CD14-positive monocyte (primary cell): ENCODE measurements at regions not wholly inside any gene's neighbourhood (a gene's known extent, or its start where the extent isn't known, plus 50 kb on each side); places are given as distances from the start of the nearest gene placed in this dataset.

ENCODE experiments used
- DNase-seq, 3 donors: peaks; one replicate each; pipeline ENCODE4 v3.0.0-alpha.2; 2011 to 2022
- H2AFZ ChIP-seq: 2 replicates; pipeline ENCODE4 v1.6.0; 2012; ENCODE audit warnings: mild to moderate bottlenecking, low read depth, low read length, inconsistent platforms; ENCODE audit not compliant: insufficient read depth, poor library complexity, severe bottlenecking
- H3K27ac ChIP-seq, 2 donors: 1 replicate in 1 of 2; 2 replicates in 1 of 2; pipeline ENCODE4 v1.5.1; 2012 to 2013; ENCODE audit warnings: low read length in 2 of 2, control low read depth in 1 of 2, inconsistent platforms in 1 of 2, low read depth in 1 of 2, mild to moderate bottlenecking in 1 of 2
- H3K27me3 ChIP-seq, 2 donors: one replicate each; pipeline versions ENCODE4 v1.6.0 to v1.6.1; 2011 to 2013; ENCODE audit warnings: low read length in 2 of 2; ENCODE audit not compliant: control insufficient read depth in 2 of 2, insufficient read depth in 2 of 2
- H3K36me3 ChIP-seq, 2 donors: replicated peaks in 1 of 2; 1 replicate in 1 of 2; 2 replicates in 1 of 2; pipeline versions ENCODE4 v1.5.1 to v1.6.1; 2012 to 2013; ENCODE audit warnings: low read length in 2 of 2, control low read depth in 1 of 2, inconsistent platforms in 1 of 2, mild to moderate bottlenecking in 1 of 2; ENCODE audit not compliant: insufficient read depth in 2 of 2, control insufficient read depth in 1 of 2
- H3K4me1 ChIP-seq, 2 donors: 1 replicate in 1 of 2; 2 replicates in 1 of 2; pipeline versions ENCODE4 v1.5.1 to v1.6.1; 2012 to 2013; ENCODE audit warnings: low read length in 2 of 2, control low read depth in 1 of 2, inconsistent platforms in 1 of 2, mild to moderate bottlenecking in 1 of 2, moderate library complexity in 1 of 2; ENCODE audit not compliant: insufficient read depth in 2 of 2, control insufficient read depth in 1 of 2
- H3K4me2 ChIP-seq: replicated peaks from 2 replicates; pipeline ENCODE3; 2012; ENCODE audit warnings: low read length, moderate library complexity, mild to moderate bottlenecking; ENCODE audit not compliant: poor library complexity, severe bottlenecking; ENCODE audit errors: extremely low read depth
- H3K4me3 ChIP-seq, 3 experiments: fragments of 200-600 bp in 1 of 3; sonication (generic) in 1 of 3; replicated peaks in 1 of 3; 1 replicate in 2 of 3; 2 replicates in 1 of 3; pipeline ENCODE4 v1.5.1; 2011 to 2013; ENCODE audit warnings: low read length in 3 of 3, mild to moderate bottlenecking in 3 of 3, control low read depth in 2 of 3, low read depth in 2 of 3, inconsistent platforms in 1 of 3, moderate library complexity in 1 of 3
- H3K79me2 ChIP-seq: 2 replicates; pipeline ENCODE4 v1.6.0; 2012; ENCODE audit warnings: mild to moderate bottlenecking, control low read depth, inconsistent platforms, low read length, moderate library complexity; ENCODE audit not compliant: insufficient read depth
- H3K9ac ChIP-seq: 2 replicates; pipeline ENCODE4 v1.6.0; 2017; ENCODE audit warnings: low read length, mild to moderate bottlenecking; ENCODE audit not compliant: insufficient read depth, poor library complexity, severe bottlenecking
- H3K9me3 ChIP-seq, 2 donors: replicated peaks in 1 of 2; 1 replicate in 1 of 2; 2 replicates in 1 of 2; pipeline versions ENCODE4 v1.5.1 to v1.6.1; 2012 to 2013; ENCODE audit warnings: low read length in 2 of 2, control low read depth in 1 of 2; ENCODE audit not compliant: control insufficient read depth in 1 of 2, insufficient read depth in 1 of 2
- H4K20me1 ChIP-seq: 2 replicates; pipeline ENCODE4 v1.6.0; 2012; ENCODE audit warnings: mild to moderate bottlenecking, low read length, control low read depth, moderate library complexity; ENCODE audit not compliant: insufficient read depth
- H3K27ac Mint-ChIP-seq, 7 donors: one replicate each; pipeline ENCODE4 v1.8.0; 2020; ENCODE audit warnings: mild to moderate bottlenecking in 7 of 7, mixed read lengths in 7 of 7, moderate library complexity in 6 of 7, inconsistent platforms in 2 of 7
- H3K27me3 Mint-ChIP-seq, 3 donors: one replicate each; pipeline ENCODE4 v1.8.0; 2021 to 2022; ENCODE audit warnings: low read depth in 3 of 3, mild to moderate bottlenecking in 3 of 3, mixed read lengths in 3 of 3, moderate library complexity in 3 of 3, inconsistent platforms in 1 of 3
- H3K36me3 Mint-ChIP-seq, 2 donors: one replicate each; pipeline ENCODE4 v1.8.0; 2020; ENCODE audit warnings: mixed read lengths in 2 of 2, inconsistent platforms in 1 of 2, mild to moderate bottlenecking in 1 of 2
- H3K4me1 Mint-ChIP-seq: one replicate; pipeline ENCODE4 v1.8.0; 2020; ENCODE audit warnings: mild to moderate bottlenecking, mixed read lengths
- H3K4me3 Mint-ChIP-seq, 2 donors: one replicate each; pipeline ENCODE4 v1.8.0; 2020; ENCODE audit warnings: mild to moderate bottlenecking in 2 of 2, mixed read lengths in 2 of 2, moderate library complexity in 1 of 2
- H3K9me3 Mint-ChIP-seq, 7 donors: one replicate each; pipeline ENCODE4 v1.8.0; 2020 to 2022; ENCODE audit warnings: mixed read lengths in 7 of 7, mild to moderate bottlenecking in 6 of 7, moderate library complexity in 6 of 7, inconsistent platforms in 2 of 7
- CTCF ChIP-seq: fragments of 200-600 bp; IDR thresholded peaks from one replicate; pipeline ENCODE4 v1.8.0; 2022; ENCODE audit warnings: antibody characterized with exemption, mild to moderate bottlenecking
- WGBS: methylation state at CpG from one replicate; pipeline ENCODE4 v1.1.5; 2013; ENCODE audit warnings: missing lambda C conversion rate; ENCODE audit not compliant: insufficient coverage; 5-methylcytosine and 5-hydroxymethylcytosine counted together
- intact Hi-C, 2 donors: fragments of 100-400 bp; cut with micrococcal nuclease; formaldehyde crosslinking; loops; one replicate each; pipeline versions ENCODE4 v1.15.0 to v1.15.1; 2023

GRCh38 chr22:48993655-48994054 is 834.0 kb downstream of the BRD1 start:
- Histone ChIP-seq H4K20me1 (no peaks in the 10 kb centered on the region), H3K27ac (no peak overlapping the region), H2AFZ (no peak overlapping the region), H3K9ac (no peak overlapping the region), H3K4me2 (no peak overlapping the region), H3K4me1 (no peaks in the 10 kb centered on the region), H3K36me3 (no peaks in the 10 kb centered on the region), H3K9me3 (no peaks in the 10 kb centered on the region), H3K79me2 (no peaks in the 10 kb centered on the region), H3K27me3 (no peaks in the 10 kb centered on the region), H3K4me3 (no peak overlapping the region)
- peaks cover 2 to 4% (median 3%) of the 10 kb centered on the region in 3 donors for H3K27me3 Mint-ChIP-seq
- H3K27ac Mint-ChIP-seq, result no peak overlapping the region
- TF ChIP-seq CTCF, result no peak
- no peaks in the 10 kb centered on the region for H3K4me1 Mint-ChIP-seq
- no peaks in the 10 kb centered on the region for H3K36me3 Mint-ChIP-seq
- no peak for DNase-seq
- 100% methylated on average over 1 of the region's 5 CpGs for WGBS
- H3K4me3 Mint-ChIP-seq, result no peak overlapping the region
- intact Hi-C loops, result no loop called here
- peaks cover 0 to 11% (median 5%) of the 10 kb centered on the region in 7 donors for H3K9me3 Mint-ChIP-seq

- DNase-seq, result no peak
- Histone ChIP-seq H3K4me2 (no peak overlapping the region), H4K20me1 (no peaks in the 10 kb centered on the region), H3K36me3 (no peaks in the 10 kb centered on the region), H3K4me3 (no peak overlapping the region), H3K27me3 (no peaks in the 10 kb centered on the region), H3K9me3 (no peaks in the 10 kb centered on the region), H3K4me1 (no peaks in the 10 kb centered on the region), H3K27ac (no peak overlapping the region), H2AFZ (no peak overlapping the region), H3K9ac (no peak overlapping the region), H3K79me2 (no peaks in the 10 kb centered on the region)
- H3K27ac Mint-ChIP-seq, result no peak overlapping the region
- H3K4me3 Mint-ChIP-seq, result no peak overlapping the region
- 96% methylated on average over 4 of the region's 14 CpGs for WGBS
- H3K27me3 Mint-ChIP-seq, result peaks cover 0 to 2% (median 1%) of the 10 kb centered on the region in 3 donors
- TF ChIP-seq CTCF, result no peak
- no peaks in the 10 kb centered on the region for H3K4me1 Mint-ChIP-seq
- intact Hi-C loops, result no loop called here
- peaks cover 0 to 3% (median 0%) of the 10 kb centered on the region in 7 donors for H3K9me3 Mint-ChIP-seq
- no peaks in the 10 kb centered on the region for H3K36me3 Mint-ChIP-seq
Observed at GRCh38 chr22:48984639-48985038, 843.0 kb downstream of the BRD1 start.
